ENCODE measurements at regions not wholly inside any gene's neighbourhood (a gene's known extent, or its start where the extent isn't known, plus 50 kb on each side); places are given as distances from the start of the nearest gene placed in this dataset.

GRCh38 chr12:124451637-124452243 is 115.7 kb downstream of the NCOR2 start:
- Histone ChIP-seq H3K36me3 (peaks cover 17% of the 10 kb centered on the region), H3K4me1 (peaks cover 0 to 52% of the 10 kb centered on the region in 2 donors), H3K27me3 (no peaks in the 10 kb centered on the region), H3K4me3 (no peak overlapping the region), H3K27ac (no peak overlapping the region), H3K9me3 (no peaks in the 10 kb centered on the region)
- no peak for TF ChIP-seq CTCF (IDR thresholded peaks at IDR 0.05)
- DNase-seq (ENCODE audit: low spot score): no peak

- H3K27me3 ChIP-seq: no peaks in the 10 kb centered on the region
- no peaks in the 10 kb centered on the region for H3K9me3 ChIP-seq
- H3K36me3 ChIP-seq: peaks cover 15% of the 10 kb centered on the region
- H3K4me1 ChIP-seq: peaks cover 0 to 45% of the 10 kb centered on the region in 2 donors
- TF ChIP-seq CTCF (IDR thresholded peaks at IDR 0.05): no peak
- no peak overlapping the region for H3K27ac ChIP-seq
- no peak for DNase-seq (ENCODE audit: low spot score)
- H3K4me3 ChIP-seq: no peak overlapping the region
These were observed 116.4 kb downstream of the NCOR2 start for GRCh38 chr12:124451016-124451415.

- peaks cover 19% of the 10 kb centered on the region for H3K36me3 ChIP-seq
- H3K27ac ChIP-seq: no peak overlapping the region
- no peak for TF ChIP-seq CTCF (IDR thresholded peaks at IDR 0.05)
- H3K4me1 ChIP-seq: peaks cover 0 to 39% of the 10 kb centered on the region in 2 donors
- no peaks in the 10 kb centered on the region for H3K27me3 ChIP-seq
- no peak overlapping the region for H3K4me3 ChIP-seq
- no peaks in the 10 kb centered on the region for H3K9me3 ChIP-seq
- no peak for DNase-seq (ENCODE audit: low spot score)
These were observed 117.0 kb downstream of the NCOR2 start for GRCh38 chr12:124450376-124450750.

- H3K4me1 ChIP-seq: peaks cover 0 to 33% of the 10 kb centered on the region in 2 donors
- H3K27me3 ChIP-seq: no peaks in the 10 kb centered on the region
- no peak for DNase-seq (ENCODE audit: low spot score)
These were observed 117.6 kb downstream of the NCOR2 start for GRCh38 chr12:124449623-124450375.

GRCh38 chr12:124448955-124449622 is 118.3 kb downstream of the NCOR2 start:
- no peak overlapping the region for H3K4me3 ChIP-seq
- no peaks in the 10 kb centered on the region for H3K27me3 ChIP-seq
- H3K9me3 ChIP-seq: no peaks in the 10 kb centered on the region
- H3K36me3 ChIP-seq: peaks cover 30% of the 10 kb centered on the region
- H3K27ac ChIP-seq: no peak overlapping the region
- no peak for DNase-seq (ENCODE audit: low spot score)
- TF ChIP-seq CTCF (IDR thresholded peaks at IDR 0.05): no peak
- H3K4me1 ChIP-seq: peaks cover 0 to 26% of the 10 kb centered on the region in 2 donors

More at GRCh38 chr12:124449623-124450375, 117.6 kb downstream of the NCOR2 start:
- no peak overlapping the region for H3K4me3 ChIP-seq
- H3K27ac ChIP-seq: no peak overlapping the region
- no peaks in the 10 kb centered on the region for H3K9me3 ChIP-seq
- TF ChIP-seq CTCF (IDR thresholded peaks at IDR 0.05): no peak
- H3K36me3 ChIP-seq: peaks cover 23% of the 10 kb centered on the region

Data from right atrium auricular region (tissue), 2 donors.